SK-N-MC (cell line): ENCODE measurements at regions not wholly inside any gene's neighbourhood (a gene's known extent, or its start where the extent isn't known, plus 50 kb on each side); places are given as distances from the start of the nearest gene placed in this dataset.

Source experiments
- EZH2 ChIP-seq: fragments of 200-600 bp; sonication (generic); IDR thresholded peaks from one replicate; pipeline ENCODE4 v1.6.1; 2017; ENCODE audit warnings: antibody characterized with exemption
- FOXP2 ChIP-seq: optimal IDR thresholded peaks from 2 replicates; pipeline ENCODE3; 2011; ENCODE audit warnings: mild to moderate bottlenecking, moderate library complexity; ENCODE audit not compliant: insufficient read depth; ENCODE audit errors: extremely low read length, control extremely low read depth
- POLR2AphosphoS5 ChIP-seq: IDR thresholded peaks from 2 replicates; pipeline ENCODE4 v1.6.1; 2012; ENCODE audit warnings: mild to moderate bottlenecking, low read depth, low read length, borderline replicate concordance

GRCh38 chr2:186254759-186255158 lies 231.3 kb upstream of the ZC3H15 start:
- TF ChIP-seq FOXP2 (no peak), POLR2AphosphoS5 (no peak), EZH2 (no peak)
